AG09319 (cell line): ENCODE measurements at regions not wholly inside any gene's neighbourhood (a gene's known extent, or its start where the extent isn't known, plus 50 kb on each side); places are given as distances from the start of the nearest gene placed in this dataset.

Experiments used
- DNase-seq: peaks from one replicate; pipeline ENCODE4 v3.0.0-alpha.2; 2010; ENCODE audit warnings: low read depth; ENCODE audit errors: extremely low read depth
- TF ChIP-seq, protein P1 (sequence below): IDR thresholded peaks from 2 replicates; pipeline ENCODE4 v1.5.1; 2011; ENCODE audit warnings: low read depth, mild to moderate bottlenecking, inconsistent platforms, low read length, moderate library complexity

DNA sequence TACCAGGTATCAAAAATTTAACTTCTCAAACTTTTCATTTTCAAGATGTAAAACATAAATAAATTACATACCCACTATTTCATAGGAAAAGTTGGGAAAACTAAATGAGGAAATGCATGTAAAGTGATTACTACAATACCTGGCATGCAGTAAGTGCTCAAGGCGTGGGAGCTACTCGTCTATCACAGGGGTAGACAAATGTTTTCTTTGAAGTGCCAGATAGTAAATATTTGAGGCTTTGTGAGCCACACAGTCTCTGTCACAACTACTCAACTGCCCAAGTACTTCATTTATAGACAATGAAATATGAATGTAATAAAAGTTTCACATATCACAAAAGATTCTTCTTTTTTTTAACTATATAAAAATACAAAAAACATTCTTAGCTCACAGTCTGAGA is 96.4 kb upstream of the PCGF5 start:
- no peak for DNase-seq
- TF ChIP-seq, protein P1, sequence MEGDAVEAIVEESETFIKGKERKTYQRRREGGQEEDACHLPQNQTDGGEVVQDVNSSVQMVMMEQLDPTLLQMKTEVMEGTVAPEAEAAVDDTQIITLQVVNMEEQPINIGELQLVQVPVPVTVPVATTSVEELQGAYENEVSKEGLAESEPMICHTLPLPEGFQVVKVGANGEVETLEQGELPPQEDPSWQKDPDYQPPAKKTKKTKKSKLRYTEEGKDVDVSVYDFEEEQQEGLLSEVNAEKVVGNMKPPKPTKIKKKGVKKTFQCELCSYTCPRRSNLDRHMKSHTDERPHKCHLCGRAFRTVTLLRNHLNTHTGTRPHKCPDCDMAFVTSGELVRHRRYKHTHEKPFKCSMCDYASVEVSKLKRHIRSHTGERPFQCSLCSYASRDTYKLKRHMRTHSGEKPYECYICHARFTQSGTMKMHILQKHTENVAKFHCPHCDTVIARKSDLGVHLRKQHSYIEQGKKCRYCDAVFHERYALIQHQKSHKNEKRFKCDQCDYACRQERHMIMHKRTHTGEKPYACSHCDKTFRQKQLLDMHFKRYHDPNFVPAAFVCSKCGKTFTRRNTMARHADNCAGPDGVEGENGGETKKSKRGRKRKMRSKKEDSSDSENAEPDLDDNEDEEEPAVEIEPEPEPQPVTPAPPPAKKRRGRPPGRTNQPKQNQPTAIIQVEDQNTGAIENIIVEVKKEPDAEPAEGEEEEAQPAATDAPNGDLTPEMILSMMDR, result no peak

DNA sequence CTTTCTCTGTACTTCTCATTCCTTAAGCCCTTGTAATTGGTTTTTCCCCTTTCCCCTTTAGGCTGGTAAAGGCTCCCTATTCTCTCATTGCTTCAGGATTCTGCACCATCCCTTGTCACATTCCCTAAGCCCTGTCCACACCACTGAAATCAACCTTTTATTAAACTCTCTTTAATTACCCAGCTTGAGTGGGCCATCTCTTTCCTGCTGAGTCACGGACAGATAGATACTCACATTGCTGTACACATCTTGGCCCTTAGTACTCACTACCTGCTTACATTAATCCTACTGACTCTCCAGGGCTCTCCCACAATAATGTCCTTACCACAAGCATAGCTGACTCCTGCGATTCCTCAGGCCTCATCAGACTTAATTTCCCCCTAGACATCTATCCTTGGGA is 94.0 kb upstream of the PCGF5 start:
- TF ChIP-seq, protein P1, result no peak
- DNase-seq, result no peak

DNA sequence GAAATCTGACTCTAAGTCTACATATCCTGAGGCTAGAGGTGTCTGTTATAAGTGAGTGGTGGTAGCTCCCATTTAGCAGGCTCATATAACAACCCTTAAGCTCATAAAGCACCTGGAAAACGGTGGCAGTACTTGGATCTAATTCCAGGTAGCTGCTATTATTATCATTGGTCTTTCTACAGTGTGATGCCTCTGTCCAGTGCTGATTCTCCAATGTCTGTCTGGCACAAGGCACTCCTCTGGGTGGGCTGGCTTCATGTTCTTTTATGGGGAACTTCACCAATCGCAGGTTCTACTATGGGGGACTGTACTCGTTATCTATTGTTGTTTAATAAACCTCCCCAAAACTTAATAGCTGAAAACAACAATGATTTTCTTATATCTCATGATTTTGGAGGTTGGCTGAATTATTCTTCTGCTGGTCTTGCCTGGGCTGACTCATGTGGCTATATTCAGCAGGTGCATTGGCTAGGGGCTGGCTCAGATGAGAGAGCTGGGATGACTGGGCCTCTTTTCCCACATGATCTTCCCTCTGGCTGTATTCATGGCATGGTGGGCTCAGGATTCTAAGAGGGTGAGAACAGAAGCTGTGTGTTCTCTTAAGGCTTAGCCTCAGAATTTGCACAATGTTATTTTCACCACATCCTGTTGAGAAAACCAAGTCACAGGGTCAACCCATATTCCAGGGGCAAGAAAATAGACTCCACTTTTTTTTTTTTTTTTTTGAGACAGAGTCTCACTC is 93.0 kb upstream of the PCGF5 start:
- TF ChIP-seq, protein P1, result no peak
- no peak for DNase-seq

DNA sequence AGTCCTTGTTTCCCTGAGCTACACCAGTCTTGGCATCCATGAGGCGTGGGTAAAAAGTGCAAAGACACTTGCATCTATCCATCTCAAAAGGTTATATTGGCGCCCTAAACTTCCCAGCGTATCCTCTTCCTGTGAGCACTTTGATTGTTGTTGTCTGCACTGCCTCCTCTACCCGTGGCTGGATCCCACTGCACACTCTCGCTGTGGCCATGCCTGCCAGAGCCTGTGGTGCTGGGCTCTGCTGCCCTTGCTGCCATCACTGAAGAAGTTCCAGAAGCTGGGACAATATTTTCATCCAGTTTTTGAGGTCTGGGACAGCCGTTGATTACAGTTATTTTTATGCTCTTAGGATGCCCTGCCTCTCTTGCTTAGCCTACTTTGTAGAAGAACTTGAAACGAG is 85.3 kb upstream of the PCGF5 start:
- DNase-seq, result no peak

DNA sequence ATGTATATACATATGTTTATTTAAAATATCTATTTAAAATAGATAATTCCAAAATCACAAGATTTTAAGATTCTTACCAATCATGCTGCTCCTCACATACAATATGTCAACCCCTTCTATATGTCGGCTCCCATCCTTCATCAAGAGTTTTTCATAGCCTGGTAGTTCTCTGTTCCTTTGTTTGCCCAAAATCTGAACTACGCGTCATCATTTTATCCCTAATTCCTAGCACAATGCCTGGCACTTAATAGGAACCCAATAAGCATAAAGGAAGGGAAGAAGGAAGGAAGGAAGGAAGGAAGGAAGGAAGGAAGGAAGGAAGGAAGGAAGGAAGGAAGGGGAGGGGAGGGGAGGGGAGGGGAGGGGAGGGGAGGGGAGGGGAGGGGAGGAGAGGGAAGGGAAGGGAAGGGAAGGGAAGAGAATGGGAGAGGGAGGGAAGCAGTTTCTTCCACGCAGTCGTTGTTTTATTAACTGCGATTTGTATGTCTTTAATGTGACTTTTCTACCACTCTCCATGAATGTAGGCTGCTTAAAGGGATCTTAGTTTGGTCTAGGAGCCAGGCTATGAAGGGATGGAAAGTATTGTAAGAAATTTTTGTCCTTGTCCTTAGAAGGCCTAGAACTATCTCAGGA is 83.3 kb upstream of the PCGF5 start:
- DNase-seq, result no peak

More for the DNA sequence above, 85.3 kb upstream of the PCGF5 start:
- TF ChIP-seq, protein P1, result no peak

DNA sequence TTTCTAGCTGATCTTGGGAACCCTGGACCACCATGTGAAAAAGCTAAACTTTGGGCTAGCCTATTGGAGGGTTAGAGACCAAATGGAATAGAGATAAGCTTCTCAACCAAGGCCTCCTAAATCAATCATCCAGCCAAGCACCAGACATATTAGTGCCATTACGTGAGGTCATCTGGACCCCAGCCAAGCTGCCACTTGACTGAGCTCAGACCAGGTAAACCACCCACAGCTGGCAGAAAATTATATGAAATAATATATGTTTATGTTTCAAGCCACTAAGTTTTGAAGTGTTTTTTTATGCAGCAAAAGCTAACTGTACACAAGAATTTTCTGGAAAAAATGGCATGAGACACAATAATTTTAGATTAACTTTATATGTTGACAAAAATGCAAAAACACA is 82.6 kb upstream of the PCGF5 start:
- DNase-seq, result no peak
- TF ChIP-seq, protein P1, result no peak

More for the DNA sequence above, 83.3 kb upstream of the PCGF5 start:
- TF ChIP-seq, protein P1, result no peak

DNA sequence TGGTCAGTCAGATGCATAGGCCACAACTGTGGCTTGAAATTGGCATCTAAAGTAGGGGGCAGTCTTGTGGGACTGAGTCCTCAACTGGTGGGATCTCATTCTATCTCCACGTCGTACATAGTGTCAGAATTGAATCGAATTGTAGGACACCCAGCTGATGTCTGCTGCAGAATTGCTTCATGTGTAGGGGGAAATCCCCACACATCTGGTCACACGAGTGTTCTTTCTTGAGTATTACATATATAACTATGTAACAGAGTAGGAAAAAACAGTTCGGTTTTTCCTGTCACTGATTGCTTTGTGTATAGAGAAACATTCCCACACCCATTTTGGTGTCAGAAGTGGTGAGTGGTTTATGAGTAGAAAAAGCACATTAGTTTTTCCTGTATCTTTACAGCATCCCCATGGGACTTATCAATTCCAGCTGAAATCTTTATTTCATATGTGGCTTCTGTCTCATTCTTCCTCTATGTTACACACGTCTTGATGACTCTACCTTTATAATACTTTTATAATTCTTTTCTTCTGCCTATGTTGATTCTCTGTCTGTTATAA is 79.4 kb upstream of the PCGF5 start:
- TF ChIP-seq, protein P1, result no peak

More for the DNA sequence above, 79.4 kb upstream of the PCGF5 start:
- no peak for DNase-seq
